NCI-H82 treated with DMSO at 0.1 percent for 48 hours (cell line): ENCODE measurements at regions not wholly inside any gene's neighbourhood (a gene's known extent, or its start where the extent isn't known, plus 50 kb on each side); places are given as distances from the start of the nearest gene placed in this dataset.

Experiments
- DNase-seq: peaks from one replicate; lab custom pipeline; 2025; ENCODE audit not compliant: unreplicated experiment; lab: John Stamatoyannopoulos, UW

GRCh38 chr1:87508247-87508787 lies 179.6 kb downstream of the LMO4 start:
- DNase-seq = no peak

DNA sequence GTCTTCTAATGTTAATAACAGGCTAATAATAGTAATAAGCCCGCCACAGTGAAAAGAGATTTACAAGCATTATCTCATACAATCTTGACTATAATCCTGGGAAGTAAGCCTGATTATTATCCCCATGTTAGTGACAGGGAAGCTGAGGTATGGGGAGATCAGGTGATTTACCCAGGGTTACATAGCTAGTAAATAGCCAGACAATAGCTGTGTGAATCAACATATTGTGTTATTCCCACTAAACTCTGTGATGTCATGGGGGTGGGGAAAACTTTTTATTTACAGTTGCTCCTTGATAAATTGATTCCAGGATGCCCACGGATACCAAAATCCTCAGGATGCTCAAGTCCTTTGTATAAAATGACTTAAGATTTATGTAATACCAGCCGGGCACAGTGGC lies 181.9 kb downstream of the LMO4 start:
- no peak for DNase-seq

- no peak for DNase-seq
Measured at GRCh38 chr1:87511449-87511848, 182.8 kb downstream of the LMO4 start.

DNA sequence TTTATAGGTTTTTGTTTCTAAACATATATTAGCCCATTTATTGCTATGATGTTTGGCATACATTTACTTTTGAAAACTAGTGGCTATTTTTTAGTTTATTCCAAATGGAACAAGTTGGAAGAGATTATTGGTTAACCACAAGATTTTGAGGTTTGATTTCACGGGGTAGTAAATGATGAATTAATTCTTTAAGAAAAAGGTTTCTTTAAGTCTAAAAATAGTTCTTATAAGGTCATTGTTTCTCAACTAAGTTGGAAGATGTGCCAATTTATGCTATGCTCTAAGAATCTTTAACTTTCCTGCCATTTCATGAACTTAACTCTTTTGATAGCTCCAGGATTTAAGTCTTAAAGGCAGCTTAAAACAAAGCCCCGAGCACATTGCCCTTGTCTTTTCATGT lies 183.8 kb downstream of the LMO4 start:
- DNase-seq = no peak

DNA sequence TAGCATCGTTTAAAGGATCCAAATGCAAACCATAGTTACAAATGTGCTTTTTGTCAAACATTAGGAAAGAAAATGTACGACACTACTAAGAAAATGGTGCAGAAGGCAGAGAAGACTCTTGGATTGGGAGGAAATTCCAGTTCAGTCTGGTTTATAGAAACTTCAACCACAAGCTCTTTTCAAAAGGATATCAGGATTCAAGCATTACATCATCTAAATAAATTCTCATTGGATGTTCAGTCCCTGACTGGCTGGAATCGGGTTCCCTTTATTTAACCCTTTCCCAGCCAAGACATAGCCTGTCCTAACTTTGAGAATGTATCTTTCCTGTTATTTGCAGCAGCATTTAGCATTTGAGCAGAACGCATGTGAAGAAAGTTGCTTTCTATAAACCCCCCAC lies 184.6 kb downstream of the LMO4 start:
- DNase-seq = no peak

DNA sequence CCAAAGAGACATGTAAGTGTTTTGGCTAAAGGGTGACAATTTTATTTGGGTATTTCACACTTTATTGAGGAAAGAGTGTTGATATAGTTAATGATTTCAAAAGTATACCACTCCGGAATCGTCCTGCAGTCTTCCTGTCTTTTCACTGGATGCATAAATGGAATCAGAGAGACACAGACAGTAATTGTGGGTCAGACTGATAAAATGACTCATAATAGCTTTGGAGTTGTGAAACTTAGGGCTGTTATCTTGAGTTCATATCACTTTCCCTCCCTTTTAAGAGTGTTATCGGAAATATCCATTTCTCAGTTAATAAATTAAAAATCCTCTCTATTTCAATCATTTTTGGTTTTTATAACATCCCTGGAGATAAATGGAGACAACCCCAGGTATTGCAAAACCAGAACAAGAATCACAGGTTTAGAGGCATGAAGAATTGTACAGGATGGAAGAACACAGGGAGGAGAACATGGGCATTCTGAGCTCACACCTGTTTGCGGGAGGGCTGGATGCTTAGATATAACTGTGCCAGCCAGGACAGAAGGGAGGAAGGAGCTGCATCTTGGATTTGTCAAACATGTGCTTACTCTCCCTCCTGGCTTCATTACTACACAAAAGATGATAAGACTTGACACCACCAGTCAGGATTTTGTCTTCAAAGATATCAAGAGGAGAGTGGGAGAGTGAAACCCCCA lies 185.4 kb downstream of the LMO4 start:
- DNase-seq = no peak

DNA sequence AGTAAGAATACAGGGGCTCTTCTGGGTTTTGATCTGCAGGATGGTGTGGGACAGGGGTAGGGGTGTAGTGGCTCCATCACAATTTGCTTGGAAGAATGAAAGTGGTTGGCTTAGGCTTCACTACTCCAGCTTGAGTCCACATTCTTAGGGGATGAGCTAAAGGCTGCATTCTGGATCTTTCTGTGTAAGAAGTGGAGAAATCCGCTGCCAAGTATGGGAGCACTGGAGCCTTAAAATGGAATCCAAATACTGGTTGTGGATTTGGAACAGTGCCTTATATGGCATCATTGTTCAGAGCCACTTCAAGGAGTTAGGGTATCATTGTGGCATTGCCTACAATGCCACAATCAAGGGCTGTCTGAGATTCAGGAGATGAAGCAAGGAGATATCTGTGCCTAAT lies 187.1 kb downstream of the LMO4 start:
- DNase-seq = no peak

GRCh38 chr1:87518794-87519193 lies 190.1 kb downstream of the LMO4 start:
- DNase-seq = no peak

DNA sequence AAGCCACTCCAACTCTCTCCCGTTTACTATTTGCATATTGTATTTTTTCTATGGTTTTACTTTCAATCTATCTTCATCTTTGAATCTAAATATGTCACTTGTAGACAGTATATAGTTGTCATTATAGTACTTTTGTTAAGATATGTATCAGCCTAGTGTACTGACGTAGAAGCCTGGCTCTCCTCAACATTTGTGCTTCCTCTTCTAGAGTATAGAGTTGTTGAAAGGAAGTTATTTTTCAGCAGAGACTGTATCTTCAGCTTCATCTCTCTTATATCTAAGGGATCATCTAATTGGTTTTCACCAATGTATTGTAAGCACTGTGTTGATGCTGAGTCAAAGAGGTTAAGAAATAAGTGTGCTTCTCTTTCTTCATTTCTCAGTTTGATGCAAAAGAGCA lies 192.8 kb downstream of the LMO4 start:
- DNase-seq = no peak

GRCh38 chr1:87523466-87523865 lies 194.8 kb downstream of the LMO4 start:
- no peak for DNase-seq

DNA sequence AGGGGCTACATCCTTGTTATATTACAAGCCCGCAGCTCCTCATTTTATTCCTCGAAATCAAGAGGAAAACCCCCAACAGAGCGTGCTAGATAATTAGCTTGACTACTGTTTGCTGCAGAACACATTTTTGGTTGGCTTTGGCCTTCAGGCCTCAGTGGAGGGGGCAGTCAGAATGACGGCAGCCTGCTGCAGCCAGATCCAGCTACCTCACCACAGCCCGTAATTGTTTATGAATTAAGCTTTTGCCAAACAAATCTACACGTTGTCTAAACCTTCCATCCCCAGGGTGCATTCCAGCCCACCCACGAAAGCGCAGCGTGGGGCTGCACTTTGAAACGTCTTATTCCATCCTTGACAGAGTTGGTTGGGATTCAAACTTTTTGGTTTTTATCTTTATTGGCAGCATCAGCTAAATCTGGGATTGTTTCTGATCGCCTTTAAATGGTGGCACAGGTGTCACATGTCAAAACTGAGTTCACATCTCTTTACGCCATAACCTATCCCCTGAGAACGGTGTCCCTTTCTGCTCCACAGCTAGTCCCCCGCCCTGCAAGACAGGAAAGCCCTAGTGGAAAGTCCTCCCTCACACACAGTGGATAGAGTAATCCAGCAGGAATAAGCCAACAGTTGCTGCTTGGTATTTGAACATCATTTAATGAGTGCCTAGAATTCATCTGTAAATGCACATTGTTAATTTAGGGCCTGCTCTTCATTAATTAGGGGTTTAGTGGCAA lies 195.5 kb downstream of the LMO4 start:
- no peak for DNase-seq

DNA sequence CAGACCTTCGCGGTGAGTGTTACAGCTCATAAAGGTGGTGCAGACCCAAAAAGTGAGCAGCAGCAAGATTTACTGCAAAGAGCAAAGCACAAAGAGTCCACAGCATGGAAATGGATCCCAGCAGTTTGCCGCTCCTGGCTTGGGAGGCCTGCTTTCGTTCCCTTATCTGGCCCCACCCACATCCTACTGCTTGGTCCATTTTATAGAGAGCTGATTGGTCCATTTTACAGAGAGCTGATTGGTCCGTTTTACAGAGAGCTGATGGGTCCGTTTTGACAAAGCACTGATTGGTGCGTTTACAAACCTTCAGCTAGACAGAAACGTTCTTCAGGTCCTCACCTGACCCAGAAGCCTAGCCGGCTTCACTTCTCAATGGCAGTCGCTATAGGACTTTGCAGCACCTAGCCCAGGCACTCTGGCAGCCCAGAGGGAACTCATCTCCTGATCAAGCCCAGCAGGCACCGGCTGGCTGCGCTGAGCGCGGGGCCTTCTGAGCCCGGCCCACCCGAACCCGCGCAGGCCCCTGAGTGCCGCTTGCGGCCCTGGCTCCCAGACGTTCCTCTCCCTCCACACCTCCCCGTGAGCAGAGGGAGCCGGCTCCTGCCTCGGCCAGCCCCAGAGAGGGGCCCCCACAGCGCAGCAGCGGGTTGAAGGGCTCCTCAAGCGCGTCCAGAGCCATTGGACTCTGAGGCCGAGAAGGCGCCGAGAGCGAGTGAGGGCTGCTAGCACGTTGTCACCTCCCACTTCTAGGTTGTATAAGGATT lies 200.3 kb downstream of the LMO4 start:
- no peak for DNase-seq

- no peak for DNase-seq
Measured at GRCh38 chr1:87530042-87530807, 201.5 kb downstream of the LMO4 start.

- DNase-seq = no peak
Measured at GRCh38 chr1:87535551-87535950, 206.9 kb downstream of the LMO4 start.

- DNase-seq = no peak
Measured at GRCh38 chr1:87539147-87539546, 210.5 kb downstream of the LMO4 start.

DNA sequence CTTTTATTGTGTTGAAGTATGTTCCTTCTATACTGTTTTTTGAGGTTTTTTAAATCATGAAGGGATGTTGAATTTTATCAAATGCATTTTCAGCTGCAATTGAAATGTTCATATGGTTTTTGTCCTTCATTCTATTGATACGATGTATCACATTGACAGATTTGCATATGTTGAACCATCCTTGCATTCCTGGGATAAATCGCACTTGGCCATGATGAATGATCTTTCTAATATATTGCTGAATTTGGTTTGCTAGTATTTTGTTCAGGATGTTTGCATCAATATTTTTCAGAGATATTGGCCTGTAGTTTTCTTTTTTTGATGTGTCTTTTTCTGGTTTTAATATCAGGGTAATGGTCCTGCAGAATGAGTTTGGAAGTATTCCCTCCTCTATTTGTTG lies 214.0 kb downstream of the LMO4 start:
- DNase-seq = no peak

DNA sequence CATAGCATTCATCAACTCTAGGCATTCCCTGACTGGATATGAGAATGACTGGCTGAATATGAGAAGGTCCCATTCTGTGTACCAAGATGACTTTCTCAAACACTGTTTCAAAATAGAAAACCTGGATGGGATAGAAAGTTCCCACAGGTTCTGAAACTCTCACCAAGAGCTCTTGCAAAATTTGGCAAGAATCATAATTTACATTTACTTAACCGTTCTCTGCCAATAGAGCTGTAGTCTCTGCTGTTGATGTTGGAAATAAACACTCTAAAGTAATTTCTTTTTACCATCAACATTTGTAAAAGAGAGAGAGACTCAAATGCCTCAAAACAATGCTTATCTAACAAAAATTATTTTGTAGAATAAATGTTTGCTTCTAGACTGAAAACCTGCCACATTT lies 221.1 kb downstream of the LMO4 start:
- no peak for DNase-seq

DNA sequence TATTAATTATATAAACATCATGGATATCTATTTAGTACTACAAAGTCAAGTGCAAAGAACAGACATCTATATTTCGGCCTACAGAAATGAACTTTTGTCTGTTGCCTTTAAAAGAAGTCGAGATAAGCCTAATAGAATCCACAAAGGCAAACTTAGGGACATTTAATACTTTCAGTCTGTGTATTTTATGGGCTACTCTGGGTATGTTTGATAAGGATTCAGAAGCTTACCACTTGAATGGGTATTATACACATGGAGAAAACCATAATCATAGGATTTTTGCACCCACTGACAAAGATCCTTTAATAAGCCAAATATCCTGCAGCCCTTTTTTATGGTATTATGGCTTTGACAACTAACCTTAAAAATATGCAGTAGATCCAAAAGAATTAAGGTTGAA lies 224.8 kb downstream of the LMO4 start:
- DNase-seq = no peak

- no peak for DNase-seq
Measured at GRCh38 chr1:87555366-87555765, 226.7 kb downstream of the LMO4 start.

- DNase-seq = no peak
Measured at GRCh38 chr1:87556326-87556725, 227.6 kb downstream of the LMO4 start.

DNA sequence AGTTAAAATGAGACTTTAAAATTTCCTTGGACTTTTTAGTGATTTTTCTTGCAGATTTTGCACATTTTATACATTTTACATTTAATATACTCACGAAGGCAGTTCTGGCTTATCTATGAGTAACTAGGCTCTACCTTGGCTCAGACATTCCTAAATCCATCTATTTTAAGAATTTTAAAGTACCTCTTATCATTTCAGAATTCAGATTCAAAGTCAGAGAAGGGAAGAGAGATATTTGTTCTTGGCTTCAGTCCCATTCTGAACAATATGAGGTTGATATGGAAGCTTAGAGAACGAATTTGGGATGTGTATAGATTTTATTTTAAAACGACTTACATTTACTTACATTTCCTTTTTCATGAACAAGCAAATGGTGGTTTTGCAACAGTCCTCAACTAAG lies 230.2 kb downstream of the LMO4 start:
- no peak for DNase-seq
